ENCODE measurements at regions not wholly inside any gene's neighbourhood (a gene's known extent, or its start where the extent isn't known, plus 50 kb on each side); places are given as distances from the start of the nearest gene placed in this dataset.

DNA sequence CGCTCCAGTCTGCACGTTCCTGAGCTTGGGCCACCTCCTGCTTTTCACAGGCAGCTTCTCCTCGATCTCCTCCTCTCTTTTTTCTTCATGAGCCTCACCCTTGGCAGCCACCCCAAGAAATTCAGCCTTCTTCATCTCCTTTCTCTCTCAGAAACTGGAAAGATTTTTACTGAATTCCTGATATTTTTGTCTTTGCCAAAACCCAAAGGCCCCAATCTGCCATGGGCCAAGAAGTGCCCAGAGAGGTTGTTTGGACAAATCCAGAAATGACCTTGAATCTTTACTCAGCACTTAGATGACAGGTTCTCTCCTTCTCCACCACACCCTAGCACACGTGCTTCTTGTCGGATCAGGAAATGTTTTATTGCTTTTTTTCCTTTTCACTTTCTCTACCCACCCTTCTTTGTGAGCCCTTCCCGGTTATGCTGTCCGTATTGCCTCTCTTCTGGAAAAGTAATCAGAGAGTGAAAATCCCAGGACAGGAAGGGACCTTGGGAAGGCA, 134.5 kb upstream of the TNP1 start (continued):
- no peak for TF ChIP-seq JUN (CRISPR knock-in tag; IDR thresholded peaks at IDR 0.05)
- no peak for TF ChIP-seq RELA (CRISPR knock-in tag; IDR thresholded peaks at IDR 0.05)

DNA sequence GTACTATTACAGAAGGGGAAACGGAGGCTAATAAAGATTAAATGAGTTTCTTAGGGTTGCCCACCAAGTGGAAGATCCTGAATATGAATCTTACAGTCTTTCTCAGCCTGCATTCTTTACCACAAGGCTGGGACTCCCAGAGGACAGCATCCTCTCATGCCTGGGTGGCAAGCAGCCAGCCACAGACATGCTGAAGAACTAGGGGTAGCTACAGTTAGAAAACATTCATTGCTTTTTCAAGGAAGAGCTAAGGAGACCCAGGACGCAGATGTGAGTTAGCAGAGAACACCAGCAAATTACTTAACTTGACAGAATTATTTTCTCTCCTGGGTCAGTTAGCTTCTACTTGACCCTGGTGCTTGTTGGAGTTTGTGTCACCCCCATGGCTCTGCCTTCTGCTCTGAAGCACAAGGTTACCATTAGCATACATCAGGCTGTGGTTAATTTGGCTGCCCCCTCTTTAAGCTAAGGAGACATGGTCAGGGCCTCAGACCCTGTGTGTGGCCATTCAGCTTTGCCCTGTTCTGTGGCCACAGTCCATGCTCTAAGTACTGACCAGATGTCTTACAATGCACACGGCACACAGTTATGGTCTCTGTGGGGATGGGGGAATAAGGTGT, 132.3 kb upstream of the TNP1 start:
- DNase-seq (ENCODE audit: low spot score) (no peak), ATAC-seq (no peak), FAIRE-seq (no peak)
- Histone ChIP-seq H3K27me3 (ENCODE audit: control insufficient read depth in 1 of 2, insufficient read depth in 2 of 2, low read length in 2 of 2) (peaks cover 0 to 15% of the 10 kb centered on the region in 2 experiments; a peak in 2 of 5 replicates), H3K4me2 (ENCODE audit: low read depth, low read length) (no peak overlapping the region), H3K4me3 (replicated peaks in 1 of 3; ENCODE audit: insufficient read depth in 1 of 3, low read depth in 2 of 3, low read length in 3 of 3) (no peak overlapping the region), H4K20me1 (ENCODE audit: insufficient read depth, low read length) (no peaks in the 10 kb centered on the region), H3K79me2 (ENCODE audit: insufficient read depth, low read length) (no peaks in the 10 kb centered on the region), H3K9ac (ENCODE audit: insufficient read depth, low read depth, low read length) (no peak overlapping the region), H3K27ac (ENCODE audit: extremely low read length, insufficient read depth, low read length) (no peak overlapping the region), H2AFZ (ENCODE audit: low read length) (no peak overlapping the region), H3K4me1 (ENCODE audit: insufficient read depth, low read length) (no peaks in the 10 kb centered on the region), H3K36me3 (replicated peaks in 1 of 2; ENCODE audit: control insufficient read depth in 1 of 2, insufficient read depth in 2 of 2, low read length in 2 of 2) (no peaks in the 10 kb centered on the region), H3K9me3 (ENCODE audit: low read length) (no peaks in the 10 kb centered on the region)
- WGBS (ENCODE audit: low lambda C conversion rate), result 5% methylated on average over 3 of the region's 3 CpGs
- ChIA-PET CTCF (ENCODE audit: low intra/inter-chr PET ratio, low total read pairs) (no interaction called here), POLR2A (no interaction called here)
- intact Hi-C loops (cut with micrococcal nuclease; ENCODE audit: unreplicated experiment), result no loop called here
- BruUV-seq (replicated peaks), result no TSS peak
- in situ Hi-C loops (cut with HindIII; ENCODE audit: extremely low pct_ligation_motif_present, low pct_unique_long_range_greater_than_20kb), result no loop called here
- TF ChIP-seq RFX1 (IDR thresholded peaks at IDR 0.05) (no peak), KMT2A (CRISPR knock-in tag; IDR thresholded peaks at IDR 0.05) (no peak), NR2F2 (IDR thresholded peaks at IDR 0.05; ENCODE audit: borderline replicate concordance, low read depth) (no peak), MATR3 (CRISPR knock-in tag; IDR thresholded peaks at IDR 0.05) (no peak), ZNF143 (CRISPR knock-in tag; IDR thresholded peaks at IDR 0.05) (no peak), ZNF563 (CRISPR knock-in tag; IDR thresholded peaks at IDR 0.05) (no peak), ZNF367 (CRISPR knock-in tag; IDR thresholded peaks at IDR 0.05; ENCODE audit: borderline replicate concordance) (no peak), ZNF782 (CRISPR knock-in tag; IDR thresholded peaks at IDR 0.05; ENCODE audit: borderline replicate concordance) (no peak), HDAC1 (CRISPR knock-in tag; IDR thresholded peaks at IDR 0.05) (no peak), ZNF761 (CRISPR knock-in tag; conservative IDR thresholded peaks at IDR 0.05) (no peak), ONECUT2 (CRISPR knock-in tag; IDR thresholded peaks at IDR 0.05) (no peak), TMF1 (CRISPR knock-in tag; IDR thresholded peaks at IDR 0.05; ENCODE audit: low read depth) (no peak), ZNF678 (CRISPR knock-in tag; IDR thresholded peaks at IDR 0.05) (no peak)
